ENCODE measurements at regions not wholly inside any gene's neighbourhood (a gene's known extent, or its start where the extent isn't known, plus 50 kb on each side); places are given as distances from the start of the nearest gene placed in this dataset.

DNA sequence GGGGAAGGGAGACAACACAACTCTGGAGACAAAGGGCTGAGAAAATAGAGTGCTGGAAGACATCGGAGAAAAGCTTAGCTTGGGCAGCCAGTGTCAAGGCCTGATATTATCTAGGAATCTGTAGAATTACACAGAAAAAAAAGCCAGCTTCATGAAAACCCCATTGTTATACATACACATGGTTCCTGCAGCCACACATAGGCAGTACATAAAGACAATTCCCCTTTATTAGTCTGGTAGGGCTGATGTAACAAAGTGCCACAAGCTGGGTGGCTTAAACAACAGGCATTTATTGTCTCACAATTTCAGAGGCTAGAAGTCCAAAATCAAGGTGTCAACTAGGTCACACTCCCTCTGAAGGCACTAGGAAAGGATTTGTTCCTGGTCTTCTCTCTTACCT lies 503.5 kb downstream of the MID1IP1 start:
- no peak for DNase-seq

DNA sequence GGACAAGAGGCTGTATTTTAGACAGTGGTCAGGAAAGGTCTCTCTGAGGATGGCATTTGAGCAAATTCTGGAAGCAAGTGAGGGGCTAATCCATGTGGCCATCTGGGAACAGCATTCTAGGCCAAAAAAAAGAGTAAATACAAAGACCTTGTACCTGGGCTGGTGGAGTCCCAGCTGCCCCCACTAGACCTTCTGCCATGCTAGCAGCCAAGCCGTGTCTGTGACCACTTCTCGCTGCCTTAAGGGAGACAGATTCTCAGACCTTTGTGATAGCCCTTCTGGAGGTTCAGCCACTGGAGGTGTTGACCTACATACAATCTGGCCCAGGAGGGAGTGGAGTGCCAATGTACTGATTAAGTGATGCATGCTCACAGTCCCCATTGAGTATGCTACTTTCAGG lies 506.2 kb downstream of the MID1IP1 start:
- no peak for DNase-seq

DNA sequence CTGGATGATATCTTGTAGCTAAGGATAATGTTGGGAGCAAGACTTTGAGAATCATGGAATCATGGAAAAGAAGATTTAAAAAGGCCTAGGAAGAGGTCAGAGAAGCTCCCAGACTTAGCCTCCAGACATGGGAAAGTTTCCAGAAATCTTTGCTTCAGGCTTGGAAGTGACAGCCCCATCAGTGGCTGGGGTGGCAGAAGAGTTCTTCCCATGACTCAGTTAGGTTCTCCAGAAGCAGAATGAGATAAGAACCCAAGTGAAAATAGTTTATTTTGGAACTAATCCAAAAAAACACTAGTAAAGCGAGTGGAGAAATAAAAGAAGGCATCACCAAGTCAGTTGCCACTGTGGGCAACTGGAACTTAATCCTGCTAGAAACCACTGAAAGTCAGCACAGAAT lies 506.9 kb downstream of the MID1IP1 start:
- no peak for DNase-seq

DNA sequence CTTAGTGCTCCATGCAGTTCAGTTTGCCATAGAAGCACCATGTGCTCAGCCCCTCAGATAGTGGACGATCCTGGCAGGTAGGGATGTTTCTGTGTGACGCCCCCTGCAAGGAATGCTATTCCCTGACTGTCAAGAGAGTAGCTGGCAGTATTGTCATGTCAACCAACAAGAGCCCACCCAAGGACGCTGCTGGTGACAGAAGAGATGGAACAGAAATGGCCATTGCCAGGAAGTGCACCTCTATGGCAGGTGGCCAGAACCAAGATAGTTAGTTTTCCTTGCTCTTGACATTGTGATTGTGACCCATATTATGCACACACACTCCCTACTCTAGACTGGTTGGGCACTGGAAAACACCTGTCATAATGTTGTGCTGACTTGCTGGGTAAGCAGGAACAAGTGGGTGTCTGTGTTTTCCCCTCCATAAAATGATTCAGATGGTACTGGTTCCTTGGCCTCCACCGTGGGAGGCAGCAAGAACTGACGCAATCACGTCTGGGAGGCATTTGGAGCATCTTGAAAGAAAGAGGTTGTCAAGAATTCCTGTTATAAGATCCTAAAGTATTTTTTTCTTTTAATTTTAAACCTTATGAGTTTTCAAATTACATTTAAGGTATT lies 507.9 kb downstream of the MID1IP1 start:
- DNase-seq, result peak in 4 of 6 experiments; percentile 18 to 51 (median 30)

DNA sequence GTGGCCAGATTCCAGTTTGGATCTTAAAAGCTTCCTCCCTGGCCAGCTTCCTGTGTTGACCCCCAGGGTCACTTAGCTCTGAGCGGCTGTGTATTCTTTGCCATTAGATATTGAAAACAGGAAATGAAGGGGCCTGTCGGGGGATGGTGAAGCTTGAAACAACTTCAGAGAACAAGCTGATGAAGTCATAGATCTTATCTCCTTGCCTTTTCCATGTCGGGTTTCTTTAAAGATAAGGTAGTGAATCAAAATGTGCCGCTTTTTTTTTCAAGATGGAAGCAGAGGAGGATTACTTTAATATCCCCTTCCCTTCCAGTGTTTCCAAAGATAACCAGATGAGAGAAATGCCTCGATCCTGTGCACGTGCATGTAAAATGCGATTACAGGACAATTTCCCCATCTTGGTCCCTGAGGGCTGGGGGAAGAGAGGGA lies 508.5 kb downstream of the MID1IP1 start:
- DNase-seq, result peak; percentile 21 to 75 (median 55)

DNA sequence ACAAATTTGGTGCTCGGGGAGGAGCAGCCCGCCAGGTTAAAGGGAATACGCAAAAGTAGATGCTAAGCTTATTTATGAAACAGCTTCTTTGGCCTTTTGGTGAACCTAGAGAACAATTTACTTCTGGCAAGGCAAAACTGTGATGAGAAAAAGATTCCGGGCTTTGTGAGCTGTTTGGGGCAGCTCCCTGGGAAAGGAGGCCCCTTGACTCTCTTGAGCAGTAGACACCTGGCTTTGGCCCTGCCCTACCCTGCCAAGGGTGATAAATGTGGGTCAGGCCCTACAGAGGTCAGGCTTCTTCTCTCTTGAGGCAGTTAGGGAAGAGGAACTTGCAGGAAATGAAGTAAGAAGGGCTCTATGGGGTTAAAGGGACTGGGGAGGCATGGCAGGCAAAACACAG lies 509.6 kb downstream of the MID1IP1 start:
- DNase-seq, result no peak

DNA sequence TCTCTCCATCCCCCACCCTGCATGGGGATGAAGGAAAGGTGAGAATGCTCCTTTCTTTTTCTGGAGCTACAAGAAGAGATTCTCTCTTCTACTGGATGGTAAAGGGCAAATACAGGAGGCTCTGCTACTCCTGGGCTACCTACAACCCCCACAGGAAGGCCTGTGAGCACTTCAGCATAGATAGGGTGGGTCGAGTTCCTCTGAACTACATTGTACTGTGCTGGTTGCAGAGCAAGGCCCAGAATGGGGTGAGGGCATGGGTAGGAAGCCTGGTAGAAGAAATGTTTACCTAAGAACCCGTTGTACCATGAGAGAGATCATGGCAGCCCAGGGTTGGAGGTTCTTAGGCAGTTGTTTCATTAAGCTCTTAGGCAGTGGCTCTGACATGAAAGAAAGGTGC lies 510.4 kb downstream of the MID1IP1 start:
- DNase-seq, result peak in 2 of 6 experiments; percentile 8 to 33

DNA sequence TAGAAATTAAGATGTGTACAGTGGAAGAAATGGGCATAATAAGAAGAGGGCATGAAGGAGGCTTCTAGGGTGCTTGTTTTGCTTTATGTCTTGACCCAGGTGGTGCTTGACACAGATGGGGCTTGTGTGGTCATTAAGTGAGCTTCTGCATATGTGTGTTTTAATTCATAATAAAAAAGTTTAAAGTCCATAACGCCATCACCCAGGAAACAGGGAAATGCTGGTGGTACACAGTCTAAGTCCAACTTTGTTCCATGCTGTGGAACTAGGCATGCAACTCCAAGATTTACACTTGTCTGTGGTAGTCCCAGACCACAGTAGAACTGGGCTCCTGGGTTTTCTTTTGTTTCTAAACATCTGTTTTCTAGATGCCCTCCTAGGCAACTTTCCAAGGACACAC lies 511.9 kb downstream of the MID1IP1 start:
- no peak for DNase-seq

DNA sequence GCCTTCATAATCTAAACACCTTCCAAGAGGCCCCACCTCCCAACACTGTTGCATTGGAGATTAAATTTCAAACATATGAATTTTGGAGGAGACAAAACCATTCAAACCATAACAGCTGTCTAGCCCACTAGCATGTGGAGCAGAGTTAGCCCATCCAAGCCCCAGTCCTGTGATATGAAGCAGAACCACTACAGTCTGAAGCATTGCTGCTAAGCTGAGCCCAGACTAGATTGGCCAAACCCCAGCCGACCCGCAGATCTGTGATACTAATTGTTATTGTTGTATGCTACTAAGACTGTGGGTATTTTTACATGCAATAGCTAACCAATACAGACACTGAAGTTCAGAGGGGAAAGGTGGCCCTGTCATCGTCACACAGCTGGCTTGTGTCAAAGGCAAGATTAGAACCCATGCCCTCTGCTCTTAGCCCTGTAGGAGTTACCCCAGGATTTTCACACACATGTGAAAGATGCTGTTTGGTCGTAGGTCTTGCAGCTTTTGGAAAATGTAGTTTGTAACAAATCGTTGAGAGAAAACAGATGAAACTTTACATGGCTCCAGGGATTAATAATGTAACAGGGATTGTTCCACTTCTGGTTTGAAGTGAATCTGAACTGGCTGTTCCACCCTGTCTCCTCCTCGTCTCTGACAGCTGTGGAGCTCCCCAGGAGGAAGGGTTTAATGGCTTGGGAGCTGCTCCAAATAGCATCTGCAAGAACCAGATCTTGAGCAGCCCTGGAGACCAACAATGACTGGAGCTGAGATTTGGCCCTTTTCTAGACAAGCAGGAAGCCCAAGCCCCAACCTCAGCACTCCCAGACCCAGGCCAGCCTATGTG lies 517.5 kb downstream of the MID1IP1 start:
- DNase-seq, result no peak

DNA sequence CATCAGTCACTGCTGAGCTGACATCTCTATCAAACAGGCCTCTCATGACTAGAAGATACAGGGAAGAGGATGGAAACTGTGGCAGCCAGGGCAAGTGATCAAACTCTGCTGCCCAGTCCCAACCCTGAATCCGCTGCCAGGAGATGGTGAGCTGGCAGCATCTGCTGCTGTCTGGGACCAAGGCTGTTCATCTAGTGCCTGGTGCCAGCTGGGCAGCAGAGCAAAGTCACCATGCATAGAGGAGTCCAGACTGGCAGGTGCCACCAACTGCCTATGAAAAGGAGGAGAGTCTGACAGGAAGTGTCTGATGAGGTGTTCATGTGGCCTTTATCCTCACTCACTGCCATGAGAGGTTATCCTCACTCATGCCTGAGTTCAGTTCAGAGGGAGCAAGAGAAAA lies 518.9 kb downstream of the MID1IP1 start:
- DNase-seq, result no peak

DNA sequence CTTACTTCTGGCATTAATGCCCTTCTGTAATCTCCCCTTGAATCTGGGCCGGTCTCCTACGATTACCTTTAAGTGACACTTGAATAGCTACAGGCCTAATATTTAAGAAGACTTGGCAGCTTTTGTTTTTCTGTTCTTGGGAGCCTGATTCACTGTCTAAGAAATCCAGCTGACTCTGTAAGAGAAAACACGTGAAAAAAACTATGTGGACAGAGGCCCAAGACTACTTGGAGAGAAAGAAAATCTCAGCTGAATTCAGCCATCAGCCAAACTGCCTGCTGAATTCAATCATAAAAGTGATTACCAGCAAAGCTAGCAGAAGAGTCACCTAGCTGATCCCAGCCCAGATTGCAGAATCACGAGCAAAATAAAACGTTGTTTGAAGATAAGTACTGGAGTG lies 521.2 kb downstream of the MID1IP1 start:
- no peak for DNase-seq

DNA sequence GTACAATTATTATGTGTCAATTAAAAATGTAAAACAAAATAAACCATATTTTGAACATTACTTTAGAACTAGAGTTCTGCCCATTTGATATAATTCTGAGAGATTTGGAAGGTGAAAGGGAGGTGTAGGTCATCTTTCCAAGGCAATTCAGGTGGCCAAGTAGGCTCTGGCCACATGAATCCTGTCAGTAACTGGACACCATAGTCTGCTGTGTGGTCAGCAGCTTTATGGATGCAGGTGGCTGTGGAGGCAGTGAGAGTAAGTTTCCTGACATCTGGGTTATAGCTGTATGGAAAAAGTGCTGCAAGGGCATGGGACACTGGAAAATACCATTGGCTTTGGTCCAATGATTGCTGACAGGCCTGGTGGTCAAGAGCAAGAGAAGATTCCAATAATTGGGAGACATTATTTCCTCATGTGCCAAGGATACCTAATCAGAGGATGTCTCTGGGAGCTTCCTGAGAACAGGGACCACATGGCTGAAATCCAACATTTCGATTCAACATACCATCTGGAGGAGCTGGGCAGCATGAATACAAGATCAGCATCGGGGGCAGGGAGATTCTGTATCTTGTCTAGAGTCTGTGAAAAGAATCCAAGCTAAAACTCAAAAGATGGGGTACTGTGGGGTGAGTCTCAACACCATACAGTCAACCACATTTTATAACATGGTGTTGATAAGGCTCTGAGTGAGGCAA lies 523.1 kb downstream of the MID1IP1 start:
- DNase-seq, result no peak

DNA sequence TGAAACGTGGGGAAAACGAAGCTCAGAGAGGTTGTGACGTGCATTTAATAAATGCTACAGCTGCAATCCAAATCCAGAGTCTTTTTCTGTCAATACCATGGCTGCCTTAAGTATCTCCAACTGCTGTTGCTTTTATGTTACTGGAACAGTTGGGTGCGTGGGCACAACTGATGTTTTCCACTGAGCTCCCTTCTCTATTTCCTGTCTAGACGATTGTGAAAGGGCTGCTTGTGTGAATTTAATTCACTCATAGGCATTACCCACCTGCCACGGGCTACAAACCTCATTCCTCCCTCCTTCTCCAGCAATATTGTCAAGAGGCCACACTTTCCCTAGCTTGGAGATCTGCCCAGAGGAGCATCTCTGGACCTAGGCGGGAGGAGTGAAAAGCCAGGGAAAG lies 526.0 kb downstream of the MID1IP1 start:
- peak; percentile 7 to 36 (median 19) for DNase-seq

DNA sequence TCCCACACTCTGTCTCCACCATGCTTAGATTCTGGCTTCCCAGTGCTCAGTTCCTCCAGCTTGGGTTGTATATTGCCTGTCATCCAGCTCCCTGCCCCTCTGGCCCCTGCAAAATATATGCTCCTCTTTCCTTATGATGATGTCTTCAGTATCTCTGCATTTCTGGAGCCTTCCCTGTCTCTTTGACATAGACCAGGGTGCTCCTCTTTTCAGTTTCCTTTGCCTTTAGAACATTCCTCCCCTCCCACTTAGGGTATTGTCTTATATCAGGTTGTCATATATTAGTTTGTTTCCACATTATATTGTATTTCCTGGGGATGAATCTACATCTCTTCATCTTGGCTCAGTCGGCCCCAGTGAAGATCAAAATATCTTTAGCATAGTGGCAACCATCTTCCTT lies 526.4 kb downstream of the MID1IP1 start:
- DNase-seq, result no peak

DNA sequence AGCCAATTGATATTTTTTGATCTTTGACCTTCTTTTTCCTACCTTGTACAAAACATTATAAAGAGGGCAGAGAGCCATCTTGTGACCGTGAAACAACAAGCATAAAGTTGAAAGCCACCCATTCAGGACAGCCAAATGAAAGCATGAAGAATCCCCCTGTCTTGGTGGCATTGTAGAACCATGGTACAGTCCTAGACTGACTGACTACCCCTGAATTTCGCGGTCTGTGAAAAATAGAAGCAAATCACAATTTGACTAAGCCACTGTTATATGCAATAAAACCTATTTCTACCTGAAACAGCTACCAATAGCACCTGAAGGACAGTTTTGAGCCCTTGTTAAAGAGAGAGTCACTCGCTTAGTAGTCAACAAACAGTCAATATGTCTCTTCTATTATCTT lies 527.4 kb downstream of the MID1IP1 start:
- no peak for DNase-seq

DNA sequence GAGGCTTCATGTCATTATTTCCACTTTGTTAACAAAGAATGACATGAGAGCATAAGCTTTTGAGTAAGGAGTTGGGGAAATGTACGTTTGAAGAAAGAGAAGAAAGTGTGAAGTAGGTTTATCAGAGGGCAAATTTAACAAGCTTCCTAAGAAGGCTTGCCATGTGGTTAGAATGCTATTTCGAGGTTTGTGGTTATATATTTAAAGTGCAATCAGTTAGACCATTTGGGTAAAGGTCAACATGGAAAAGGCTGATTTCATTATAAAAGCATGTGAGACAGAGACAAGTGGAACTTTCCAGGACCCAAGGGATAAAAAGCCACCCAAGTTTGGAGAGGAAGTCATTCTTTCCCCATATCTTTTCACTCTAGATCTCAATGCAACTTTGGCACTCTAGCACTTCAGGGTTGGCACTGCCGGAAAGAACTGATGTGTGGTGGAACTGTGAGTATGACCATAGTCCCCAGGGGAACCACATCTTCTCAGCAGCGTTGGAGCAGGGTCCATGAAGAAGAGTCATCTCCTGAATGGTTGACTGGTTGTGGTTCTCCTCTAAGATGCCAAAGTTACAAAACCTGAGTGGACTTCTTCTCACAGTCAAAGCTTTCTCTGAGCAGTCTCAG lies 529.9 kb downstream of the MID1IP1 start:
- DNase-seq, result no peak

DNA sequence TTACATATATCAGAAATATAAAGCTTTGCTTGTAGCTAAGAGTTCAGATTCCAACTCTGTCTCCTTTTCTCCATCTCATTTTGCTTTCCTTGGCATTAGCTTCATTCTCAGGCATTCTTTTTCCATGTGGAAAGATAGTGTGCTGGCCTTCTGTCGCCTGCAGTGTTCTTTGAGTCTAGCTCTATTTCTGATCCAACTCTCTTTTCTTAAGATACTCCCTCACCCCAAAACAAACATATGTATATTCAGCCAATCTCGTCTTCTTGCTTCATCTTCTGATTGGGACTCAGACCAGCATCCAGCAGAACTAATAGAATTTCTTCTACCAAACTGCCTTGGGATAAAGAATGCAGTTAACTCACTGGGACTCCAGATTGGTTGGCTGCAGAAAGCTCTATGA lies 532.2 kb downstream of the MID1IP1 start:
- DNase-seq, result no peak

DNA sequence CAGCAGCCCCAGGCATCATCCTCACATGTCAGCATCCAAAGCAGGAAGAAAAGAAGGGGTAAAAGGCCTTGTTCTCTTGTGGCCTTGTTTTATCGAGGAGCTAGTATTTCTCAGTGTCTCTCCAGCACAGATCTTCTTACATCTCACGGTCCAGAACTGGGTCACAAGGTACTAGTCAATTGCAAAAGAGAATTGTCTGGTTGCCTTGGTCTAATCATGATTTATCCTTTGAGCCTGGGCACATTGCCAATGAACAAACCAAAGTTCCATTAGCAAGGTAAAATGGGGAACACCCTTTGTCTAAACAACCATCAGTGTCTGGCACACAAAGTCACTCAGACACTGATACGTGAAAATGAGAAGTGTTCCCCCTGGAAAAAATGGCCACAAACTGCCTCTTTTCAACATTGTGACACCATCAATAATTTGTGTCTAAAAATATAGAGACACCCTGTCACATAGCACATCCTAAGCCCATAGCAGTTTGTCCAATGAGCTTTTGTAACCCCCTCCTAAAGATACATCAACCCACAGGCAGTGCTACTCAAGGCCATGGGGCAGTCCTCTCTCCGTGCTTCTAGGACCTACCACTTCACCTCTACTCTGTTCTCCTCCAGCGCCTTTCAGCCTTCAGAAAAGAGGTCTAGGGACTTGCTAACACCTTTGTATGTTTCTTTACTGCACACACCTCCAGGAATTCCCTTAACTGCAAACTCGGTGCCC lies 534.4 kb downstream of the MID1IP1 start:
- no peak for DNase-seq

DNA sequence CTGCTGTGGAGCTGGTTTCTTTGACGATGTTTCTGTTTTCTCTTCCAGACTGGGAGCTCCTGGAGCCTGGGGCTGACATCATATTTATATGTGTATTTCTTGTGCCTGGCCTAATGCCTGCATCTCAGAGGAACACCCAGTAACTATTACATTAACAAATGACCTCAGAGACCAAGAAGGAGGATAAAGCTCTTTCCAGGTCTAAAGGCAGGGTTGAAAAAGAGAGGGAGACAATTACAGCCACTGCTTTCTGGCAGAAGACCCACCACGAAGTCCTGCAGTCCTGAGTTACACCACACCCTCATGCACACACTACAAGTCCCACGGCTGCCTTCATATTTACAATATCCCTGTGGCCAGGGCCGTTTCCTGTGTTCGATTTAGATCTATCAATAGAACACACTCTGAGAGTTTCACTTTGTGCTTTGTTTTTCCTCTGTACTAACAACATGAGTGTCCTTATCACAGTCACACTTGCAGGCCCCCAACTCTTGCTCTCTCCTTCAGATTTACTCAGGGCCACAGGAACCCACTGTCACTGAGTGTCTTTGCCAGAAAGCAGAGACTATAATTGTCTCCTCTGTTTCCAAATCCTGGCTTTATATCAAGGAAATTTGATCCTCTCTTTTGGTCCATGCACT lies 535.5 kb downstream of the MID1IP1 start:
- DNase-seq, result peak in 3 of 6 experiments; percentile 0 to 6 (median 3)

DNA sequence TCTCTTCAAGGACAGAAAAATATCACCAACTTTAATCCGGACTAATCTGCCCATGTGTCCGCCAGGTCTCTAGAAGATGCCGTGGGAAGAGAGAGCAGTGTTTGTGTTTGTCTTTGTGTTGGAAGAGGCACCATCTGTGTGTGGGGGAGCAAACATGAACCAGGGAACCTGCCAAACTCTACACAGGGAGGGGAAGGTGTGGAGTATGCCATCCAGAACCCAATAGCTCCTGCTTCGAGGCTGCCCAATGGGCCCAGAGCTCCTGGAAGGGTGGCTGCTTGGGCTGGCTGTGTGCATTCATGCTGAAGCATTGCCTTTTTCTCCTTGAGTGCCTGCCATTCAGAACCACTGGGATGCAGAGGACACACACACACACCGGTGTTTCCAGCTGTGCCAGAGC lies 536.2 kb downstream of the MID1IP1 start:
- DNase-seq, result no peak

DNA sequence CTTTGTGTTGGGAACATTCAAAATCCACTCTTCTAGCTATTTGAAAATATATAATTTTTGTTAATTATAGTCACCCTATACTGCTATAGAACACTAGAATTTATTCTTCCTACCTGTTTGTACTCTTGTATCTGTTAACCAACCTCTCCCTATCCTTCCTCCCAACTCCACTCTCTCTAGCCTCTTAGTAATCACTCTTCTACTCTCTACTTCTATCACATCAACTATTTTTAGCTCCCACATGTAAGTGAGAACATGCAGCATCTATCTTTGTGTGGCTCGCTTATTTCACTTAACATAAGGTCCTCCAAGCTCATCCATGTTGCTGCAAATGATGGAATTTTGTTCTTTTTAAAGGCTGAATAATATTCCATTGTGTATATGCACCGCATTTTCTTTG lies 537.3 kb downstream of the MID1IP1 start:
- no peak for DNase-seq

DNA sequence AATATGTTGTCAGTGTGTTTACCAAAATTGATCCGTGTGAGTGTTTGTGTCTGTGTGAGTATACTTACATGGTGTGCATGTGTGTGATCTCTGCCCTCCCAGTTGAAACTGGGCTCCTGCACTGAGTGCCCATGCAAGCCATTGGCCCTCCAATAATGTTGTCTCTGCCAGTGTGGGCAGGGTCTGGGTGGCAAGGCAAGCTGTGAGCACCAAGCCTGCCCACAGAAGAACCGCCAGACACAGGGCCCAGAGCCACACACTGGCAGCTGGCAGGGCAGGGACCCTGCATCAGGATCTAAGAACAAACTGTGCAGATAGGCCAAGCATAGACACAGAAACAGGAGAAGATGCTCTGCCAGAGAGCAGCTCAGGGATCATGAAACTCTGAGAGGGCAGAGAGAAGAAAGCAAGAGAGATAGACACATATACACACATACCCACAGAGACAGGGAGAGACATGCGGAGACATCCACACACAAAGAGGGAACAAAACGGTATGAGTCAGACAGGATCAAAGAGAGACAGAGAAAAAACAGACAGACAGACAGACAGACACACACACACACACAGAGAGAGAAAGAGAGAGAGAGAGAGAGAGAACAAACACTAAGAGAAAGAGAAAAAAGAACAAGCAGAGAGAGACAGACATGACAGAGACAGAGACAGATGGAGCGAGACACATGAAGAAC lies 555.0 kb downstream of the MID1IP1 start:
- DNase-seq, result no peak

All from stimulated activated naive CD4-positive, alpha-beta T cell (primary cell).